GM12875 (cell line): ENCODE measurements at regions not wholly inside any gene's neighbourhood (a gene's known extent, or its start where the extent isn't known, plus 50 kb on each side); places are given as distances from the start of the nearest gene placed in this dataset.

Experiments
- H3K4me3 ChIP-seq: one replicate; pipeline ENCODE4 v1.5.1; 2011; ENCODE audit warnings: low read depth, low read length, control low read depth
- TF ChIP-seq, protein P1 (sequence below): IDR thresholded peaks from 2 replicates; pipeline ENCODE4 v1.5.1; 2011; ENCODE audit warnings: low read depth, mild to moderate bottlenecking, control low read depth, inconsistent platforms, low read length, moderate library complexity, borderline replicate concordance; ENCODE audit not compliant: insufficient read depth

DNA sequence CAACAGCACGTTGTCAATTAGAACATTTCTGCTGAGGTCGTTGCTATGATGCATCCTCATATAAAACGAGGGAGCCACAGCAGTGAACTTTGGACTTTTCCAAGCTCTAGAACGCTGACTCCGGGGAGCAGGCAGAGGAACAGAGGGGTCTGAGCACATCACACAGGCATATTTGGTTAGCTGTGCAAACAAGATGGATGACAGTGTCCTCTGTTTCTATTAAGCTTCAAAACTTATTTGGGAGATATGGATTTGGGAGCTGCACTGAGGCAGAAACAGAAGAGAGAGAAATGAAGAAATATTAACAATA is 278.0 kb upstream of the TBL1XR1 start:
- TF ChIP-seq, protein P1, sequence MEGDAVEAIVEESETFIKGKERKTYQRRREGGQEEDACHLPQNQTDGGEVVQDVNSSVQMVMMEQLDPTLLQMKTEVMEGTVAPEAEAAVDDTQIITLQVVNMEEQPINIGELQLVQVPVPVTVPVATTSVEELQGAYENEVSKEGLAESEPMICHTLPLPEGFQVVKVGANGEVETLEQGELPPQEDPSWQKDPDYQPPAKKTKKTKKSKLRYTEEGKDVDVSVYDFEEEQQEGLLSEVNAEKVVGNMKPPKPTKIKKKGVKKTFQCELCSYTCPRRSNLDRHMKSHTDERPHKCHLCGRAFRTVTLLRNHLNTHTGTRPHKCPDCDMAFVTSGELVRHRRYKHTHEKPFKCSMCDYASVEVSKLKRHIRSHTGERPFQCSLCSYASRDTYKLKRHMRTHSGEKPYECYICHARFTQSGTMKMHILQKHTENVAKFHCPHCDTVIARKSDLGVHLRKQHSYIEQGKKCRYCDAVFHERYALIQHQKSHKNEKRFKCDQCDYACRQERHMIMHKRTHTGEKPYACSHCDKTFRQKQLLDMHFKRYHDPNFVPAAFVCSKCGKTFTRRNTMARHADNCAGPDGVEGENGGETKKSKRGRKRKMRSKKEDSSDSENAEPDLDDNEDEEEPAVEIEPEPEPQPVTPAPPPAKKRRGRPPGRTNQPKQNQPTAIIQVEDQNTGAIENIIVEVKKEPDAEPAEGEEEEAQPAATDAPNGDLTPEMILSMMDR: no peak
- no peak overlapping the region for H3K4me3 ChIP-seq

DNA sequence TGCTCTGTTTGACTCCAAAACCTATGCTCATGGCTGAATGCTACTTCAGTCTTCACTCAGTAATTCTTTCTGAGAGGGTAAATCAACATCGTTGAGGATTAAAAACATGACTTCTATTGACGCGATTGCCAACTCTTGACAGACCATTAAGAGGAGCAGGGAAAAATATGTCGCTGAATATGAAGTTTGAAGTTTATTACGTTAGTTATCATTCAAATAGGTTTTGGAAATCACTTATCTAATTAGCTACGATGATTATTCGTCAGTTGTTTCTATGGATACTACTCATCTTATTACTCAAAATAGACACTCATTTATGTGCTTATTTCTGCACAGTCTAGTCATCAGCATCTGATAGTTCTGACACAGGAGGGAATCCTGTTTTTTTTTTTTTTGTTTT is 279.2 kb upstream of the TBL1XR1 start:
- TF ChIP-seq, protein P1: no peak
- H3K4me3 ChIP-seq: no peak overlapping the region

DNA sequence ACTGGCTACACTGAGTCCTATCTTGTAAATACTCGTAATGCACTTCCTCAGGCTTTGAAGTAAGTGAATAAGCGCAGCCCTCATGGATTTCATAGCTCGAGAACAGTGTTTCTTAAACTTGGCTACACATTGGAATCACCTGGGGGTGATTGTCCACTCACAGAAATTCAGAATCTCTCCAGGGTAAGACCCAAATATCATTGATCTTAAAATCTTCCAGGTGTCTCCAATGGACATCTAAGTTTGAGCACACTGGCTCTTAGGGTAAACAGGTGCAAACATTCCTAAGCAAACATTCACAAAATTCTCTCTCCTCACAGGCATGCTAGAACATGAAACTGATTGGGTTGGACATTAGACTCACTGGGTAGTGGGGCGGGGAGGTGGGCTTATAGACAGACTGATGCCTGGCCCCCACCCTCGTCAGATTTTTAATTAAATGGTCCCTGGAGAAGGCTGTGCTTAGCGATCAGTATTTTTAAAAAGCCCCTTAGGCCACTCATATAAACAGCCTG is 279.7 kb upstream of the TBL1XR1 start:
- H3K4me3 ChIP-seq: no peak overlapping the region
- TF ChIP-seq, protein P1: no peak

DNA sequence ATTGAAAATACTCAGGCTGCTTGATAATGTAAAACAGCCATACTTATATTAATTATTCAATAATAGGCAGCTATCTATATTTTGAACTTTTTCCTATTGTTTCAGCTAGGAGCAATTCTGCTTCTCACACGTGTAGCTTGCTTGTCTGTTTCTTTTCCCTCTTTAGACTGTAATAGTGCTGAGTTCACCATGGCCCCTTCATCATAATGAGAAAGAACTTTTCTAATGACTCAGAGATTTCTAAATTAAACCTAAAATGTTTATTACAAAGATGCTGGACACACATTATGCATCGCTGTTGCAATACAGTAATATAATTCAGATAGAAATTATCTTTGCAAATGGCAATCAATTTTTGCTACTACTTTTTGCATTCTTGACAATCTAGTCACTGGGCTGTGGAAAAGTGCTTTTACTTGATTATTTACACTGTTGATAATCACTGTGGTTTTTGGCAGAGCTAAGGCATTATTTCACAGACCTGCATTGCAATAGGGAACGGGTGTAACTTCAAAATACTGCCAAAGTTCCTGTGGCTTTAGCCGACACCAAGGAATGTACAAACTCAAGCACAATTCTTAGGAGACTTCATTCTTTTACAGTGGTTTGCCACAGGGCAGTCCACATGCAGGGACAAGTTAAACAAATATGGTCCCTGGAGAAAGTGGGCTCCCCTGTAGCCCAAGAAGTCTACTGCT is 281.0 kb upstream of the TBL1XR1 start:
- TF ChIP-seq, protein P1: no peak
- H3K4me3 ChIP-seq: no peak overlapping the region

DNA sequence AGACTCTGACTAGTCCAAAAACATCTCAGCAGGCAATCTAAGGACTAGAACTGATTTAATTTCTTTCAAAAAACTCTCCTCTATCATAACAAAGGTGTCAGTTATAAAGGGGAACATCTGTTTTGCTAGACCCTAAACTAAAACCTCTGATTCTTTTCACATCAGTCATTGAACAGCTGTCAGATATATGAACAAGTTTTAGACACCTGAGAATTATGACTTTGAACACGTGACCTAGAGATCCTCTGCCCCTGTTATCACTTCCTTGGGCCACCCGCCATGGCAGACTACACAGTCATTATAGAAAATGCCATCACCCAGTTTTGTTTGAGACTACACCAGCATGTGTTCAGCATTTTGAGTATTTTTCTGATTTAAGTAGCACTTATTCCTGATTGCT is 282.3 kb upstream of the TBL1XR1 start:
- TF ChIP-seq, protein P1: no peak

DNA sequence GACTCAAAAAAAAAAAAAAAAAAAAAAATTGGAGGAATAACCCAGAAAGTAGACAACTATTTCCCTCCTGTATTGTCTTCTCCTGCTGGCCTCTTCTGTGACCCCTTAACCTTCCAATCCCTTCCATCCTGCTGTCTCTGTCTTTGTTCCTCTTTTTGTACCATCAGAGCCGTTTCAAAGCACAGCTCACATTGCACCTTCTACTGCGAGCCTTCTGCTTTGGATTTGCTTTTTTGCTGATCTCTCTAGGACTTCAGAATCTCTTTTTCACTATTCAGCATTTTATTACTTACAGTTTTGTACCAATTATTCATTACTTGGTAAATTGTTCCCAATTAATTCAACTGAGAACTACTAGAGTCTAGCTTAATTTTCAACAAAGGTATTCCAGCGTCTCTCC is 284.0 kb upstream of the TBL1XR1 start:
- TF ChIP-seq, protein P1: no peak
- no peak overlapping the region for H3K4me3 ChIP-seq

More for the DNA sequence above, 282.3 kb upstream of the TBL1XR1 start:
- H3K4me3 ChIP-seq: no peak overlapping the region

DNA sequence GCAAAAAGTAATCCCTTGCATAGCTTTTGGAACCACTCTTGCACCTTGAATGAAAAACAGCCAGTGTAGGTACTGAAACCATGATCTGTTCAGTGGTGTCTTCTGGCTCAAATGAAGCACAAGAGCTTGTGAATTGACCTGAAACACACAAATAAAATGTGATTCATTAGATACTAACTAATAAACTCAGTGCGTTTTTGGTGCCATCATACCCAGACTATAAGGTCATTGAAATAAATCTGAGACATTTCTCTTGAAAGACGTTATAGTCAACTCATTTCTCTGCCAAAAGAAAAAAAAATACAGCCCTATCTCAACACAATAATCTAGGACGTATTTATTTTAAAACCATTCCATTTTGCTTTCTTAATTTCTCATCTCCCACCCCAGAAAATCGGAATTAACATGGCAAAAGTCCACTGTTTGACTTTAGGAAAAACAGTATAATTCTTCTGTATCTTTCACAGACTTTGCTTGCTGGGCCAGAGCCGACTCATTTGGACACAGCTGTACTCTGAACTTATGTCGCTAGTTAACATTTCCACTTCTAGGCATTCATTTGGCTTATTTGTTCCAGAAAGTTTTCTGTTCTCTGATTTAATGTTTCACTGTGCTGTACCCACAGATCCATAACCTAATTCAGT is 284.9 kb upstream of the TBL1XR1 start:
- TF ChIP-seq, protein P1: no peak
- no peak overlapping the region for H3K4me3 ChIP-seq
